K562 (cell line): ENCODE measurements at regions not wholly inside any gene's neighbourhood (a gene's known extent, or its start where the extent isn't known, plus 50 kb on each side); places are given as distances from the start of the nearest gene placed in this dataset.

Experiments used
- ATAC-seq: fragments of 200-7000 bp; cut with Tn5 transposase; 3 replicates; pipeline ENCODE4 v1.9.1; 2020; ENCODE audit warnings: moderate library complexity
- BruUV-seq: library from RNA; stranded (reverse); fragments of 400-500 nt; replicated peaks from 2 replicates; lab custom pipeline; 2021; lab: Mats Ljungman, UMichigan
- CTCF ChIA-PET: fragments of 300-600 bp; formaldehyde crosslinking; extraction: SDS; loops from one replicate; lab custom pipeline; 2021; ENCODE audit warnings: low intra/inter-chr PET ratio; lab: Yijun Ruan, JAX
- POLR2A ChIA-PET: fragments of 300-600, 350-650 bp; sonication (Branson Sonifier 250); formaldehyde crosslinking; extraction: SDS; loops from one replicate; lab custom pipeline; 2021; ENCODE audit warnings: antibody characterized with exemption, inconsistent platforms; lab: Yijun Ruan, JAX
- DNase-seq, 4 experiments: peaks; one replicate each; pipeline versions ENCODE4 v3.0.0 to v3.0.0-alpha.2; 2011 to 2018; ENCODE audit warnings: low spot score in 3 of 4, mixed read lengths in 3 of 4; ENCODE audit errors: extremely low read depth in 1 of 4
- FAIRE-seq: peaks from 2 replicates; lab custom pipeline; 2011; peaks lifted over from hg19 to GRCh38; lab: Jason Lieb, UNC
- H2AFZ ChIP-seq: 2 replicates; pipeline ENCODE4 v1.6.0; 2011; ENCODE audit warnings: low read depth, low read length, control low read depth, inconsistent platforms
- H3K27ac ChIP-seq: fragments of 200-600 bp; 3 replicates; pipeline ENCODE4 v1.8.0; 2011; ENCODE audit warnings: low read depth, mild to moderate bottlenecking, control low read depth, inconsistent platforms, low read length, moderate library complexity, mixed read lengths; ENCODE audit errors: extremely low read depth
- H3K27me3 ChIP-seq, 2 experiments: fragments of 300-600 bp in 1 of 2; 2 replicates in 1 of 2; 3 replicates in 1 of 2; pipeline versions ENCODE4 v1.6.0 to v1.8.0; 2011; ENCODE audit warnings: inconsistent platforms in 2 of 2, low read length in 2 of 2, mild to moderate bottlenecking in 1 of 2, mixed read lengths in 1 of 2, moderate library complexity in 1 of 2; ENCODE audit not compliant: control insufficient read depth in 2 of 2, insufficient read depth in 2 of 2
- H3K36me3 ChIP-seq: fragments of 300-600 bp; 3 replicates; pipeline ENCODE4 v1.8.0; 2011; ENCODE audit warnings: mild to moderate bottlenecking, low read length, inconsistent platforms; ENCODE audit not compliant: control insufficient read depth, insufficient read depth
- H3K4me1 ChIP-seq, 2 experiments: fragments of 200-600 bp in 1 of 2; replicated peaks in 1 of 2; 2 replicates in 1 of 2; 3 replicates in 1 of 2; pipeline versions ENCODE4 v1.5.1 to v1.8.0; 2011; ENCODE audit warnings: inconsistent platforms in 2 of 2, low read length in 2 of 2, mild to moderate bottlenecking in 1 of 2, mixed read lengths in 1 of 2, moderate library complexity in 1 of 2; ENCODE audit not compliant: control insufficient read depth in 2 of 2, insufficient read depth in 2 of 2
- H3K4me2 ChIP-seq: 2 replicates; pipeline ENCODE4 v1.6.1; 2011; ENCODE audit warnings: low read length, control low read depth, inconsistent platforms, mixed read lengths; ENCODE audit not compliant: insufficient read depth
- H3K4me3 ChIP-seq: fragments of 200-600 bp; sonication (generic), shearing (Covaris generic); 2 replicates; pipeline ENCODE4 v1.5.1; 2016; ENCODE audit warnings: control low read depth, inconsistent platforms
- H3K79me2 ChIP-seq: fragments of 200-600 bp; 3 replicates; pipeline ENCODE4 v1.8.0; 2011; ENCODE audit warnings: low read length, inconsistent platforms; ENCODE audit not compliant: control insufficient read depth, insufficient read depth
- H3K9ac ChIP-seq, 2 experiments: 2 replicates each; pipeline versions ENCODE4 v1.6.0 to v1.6.1; 2011; ENCODE audit warnings: low read depth in 2 of 2, low read length in 2 of 2, control low read depth in 1 of 2, inconsistent platforms in 1 of 2, mild to moderate bottlenecking in 1 of 2, mixed read lengths in 1 of 2; ENCODE audit not compliant: insufficient read depth in 1 of 2
- H3K9me1 ChIP-seq: one replicate; pipeline ENCODE4 v1.6.0; 2011; ENCODE audit warnings: inconsistent platforms, mild to moderate bottlenecking, low read length, moderate library complexity; ENCODE audit not compliant: control insufficient read depth, insufficient read depth
- H3K9me3 ChIP-seq: replicated peaks from 2 replicates; pipeline ENCODE4 v1.5.1; 2011; ENCODE audit warnings: low read depth, low read length, inconsistent platforms; ENCODE audit not compliant: control insufficient read depth, insufficient read depth
- H4K20me1 ChIP-seq: replicated peaks from 2 replicates; pipeline ENCODE4 v1.6.1; 2011; ENCODE audit warnings: low read length, inconsistent platforms, mixed read lengths; ENCODE audit not compliant: control insufficient read depth, insufficient read depth
- CBX3 ChIP-seq, 2 experiments: IDR thresholded peaks; 1 replicate in 1 of 2; 2 replicates in 1 of 2; pipeline ENCODE4 v1.6.1; 2012; ENCODE audit warnings: inconsistent platforms in 2 of 2, low read length in 2 of 2, borderline replicate concordance in 1 of 2, control low read depth in 1 of 2
- HIVEP1 ChIP-seq: fragments of 250-450 bp; sonication (Bioruptor Pico); IDR thresholded peaks from 2 replicates; pipeline ENCODE4 v1.4.0; 2020; ENCODE audit warnings: mild to moderate bottlenecking
- IRF9 ChIP-seq: fragments of 450-650 bp; IDR thresholded peaks from 2 replicates; pipeline ENCODE4 v1.6.1; 2016; ENCODE audit warnings: missing biosample characterization, missing genetic modification characterization
- NCOA1 ChIP-seq: fragments of 450-650 bp; IDR thresholded peaks from 2 replicates; pipeline ENCODE4 v1.6.1; 2016; ENCODE audit warnings: low read depth
- PML ChIP-seq: IDR thresholded peaks from 2 replicates; pipeline ENCODE4 v1.6.1; 2012; ENCODE audit warnings: low read length, inconsistent platforms
- POLR3G ChIP-seq: IDR thresholded peaks from 2 replicates; pipeline ENCODE4 v1.6.1; 2011; ENCODE audit not compliant: insufficient read length, insufficient replicate concordance; ENCODE audit errors: extremely low read depth
- SMARCA4 ChIP-seq: fragments of 450-650 bp; IDR thresholded peaks from 2 replicates; pipeline ENCODE4 v1.6.1; 2016
- SMARCC2 ChIP-seq: fragments of 450-650 bp; IDR thresholded peaks from 2 replicates; pipeline ENCODE4 v1.6.1; 2017; ENCODE audit warnings: antibody characterized with exemption, moderate library complexity, mild to moderate bottlenecking, low read depth
- ZNF282 ChIP-seq: sonication (generic); formaldehyde crosslinking; IDR thresholded peaks from 2 replicates; pipeline ENCODE4 v1.8.1; 2023; ENCODE audit warnings: missing genetic modification reagents
- ZNF445 ChIP-seq: fragments of 250-450 bp; sonication (Bioruptor Pico); IDR thresholded peaks from 2 replicates; pipeline ENCODE4 v1.4.0; 2020; ENCODE audit warnings: low read depth, mild to moderate bottlenecking, moderate library complexity
- ZNF551 ChIP-seq: fragments of 250-450 bp; sonication (Bioruptor Pico); IDR thresholded peaks from 2 replicates; pipeline ENCODE4 v1.5.0; 2021; ENCODE audit warnings: mild to moderate bottlenecking, moderate library complexity
- WGBS: fragments of 100-300 bp; shearing (Covaris generic); methylation state at CpG from one replicate; pipeline ENCODE4 v1.1.6; 2016; ENCODE audit warnings: low coverage, mixed read lengths; ENCODE audit not compliant: insufficient coverage; ENCODE audit errors: missing lambda C conversion rate; 5-methylcytosine and 5-hydroxymethylcytosine counted together
- in situ Hi-C: fragments of 300-500 bp; cut with MboI; formaldehyde crosslinking; loops from 4 replicates; pipeline ENCODE4 v1.15.0; 2018; ENCODE audit warnings: inconsistent platforms, mixed read lengths
- intact Hi-C: fragments of 100-400 bp; cut with micrococcal nuclease; formaldehyde crosslinking; loops from 2 replicates; pipeline ENCODE4 v1.14.2; 2022

GRCh38 chr7:43042302-43042701 lies 70.1 kb upstream of the HECW1 start:
- ChIA-PET CTCF (no interaction called here), POLR2A (interaction anchor here (0.8 to 1.2 kb wide), 2 partner anchors 10 to 28 kb away, joined by 3 read pairs; no protein-coding TSS in a partner anchor)
- Histone ChIP-seq H3K9me1 (no peaks in the 10 kb centered on the region), H3K79me2 (no peaks in the 10 kb centered on the region), H3K36me3 (no peaks in the 10 kb centered on the region), H3K4me1 (peaks cover 0 to 10% of the 10 kb centered on the region in 2 experiments; a peak in 2 of 5 replicates), H3K4me3 (no peak overlapping the region), H3K9ac (no peak overlapping the region), H3K27me3 (no peaks in the 10 kb centered on the region), H2AFZ (no peak overlapping the region), H3K27ac (no peak overlapping the region), H4K20me1 (no peaks in the 10 kb centered on the region), H3K4me2 (no peak overlapping the region), H3K9me3 (no peaks in the 10 kb centered on the region)
- 75% methylated on average over 3 of the region's 3 CpGs for WGBS
- no peak for ATAC-seq
- in situ Hi-C loops (no loop called here), intact Hi-C loops (no loop called here)
- DNase-seq, result no peak
- FAIRE-seq, result no peak
- BruUV-seq, result no TSS peak
- no peak for TF ChIP-seq ZNF551 (CRISPR knock-in tag)
- no peak for TF ChIP-seq ZNF282
- no peak for TF ChIP-seq NCOA1
- TF ChIP-seq POLR3G, result no peak
- no peak for TF ChIP-seq IRF9 (tag)
- no peak for TF ChIP-seq SMARCA4
- TF ChIP-seq PML, result no peak
- no peak for TF ChIP-seq SMARCC2
- no peak for TF ChIP-seq CBX3 (IDR thresholded peaks at IDR 0.05; ENCODE audit: borderline replicate concordance in 1 of 2, low read length in 2 of 2)
- no peak for TF ChIP-seq HIVEP1 (CRISPR knock-in tag)
- no peak for TF ChIP-seq ZNF445 (CRISPR knock-in tag)
